ENCODE measurements at regions not wholly inside any gene's neighbourhood (a gene's known extent, or its start where the extent isn't known, plus 50 kb on each side); places are given as distances from the start of the nearest gene placed in this dataset.

GRCh38 chr16:87543436-87544191, 50.8 kb upstream of the ZCCHC14 start:
- no peak overlapping the region for H3K4me3 ChIP-seq
- intact Hi-C loops (cut with DNase I; ENCODE audit: low total_unique reads), result no loop called here
- no peaks in the 10 kb centered on the region for H3K4me1 ChIP-seq
- H3K9me3 ChIP-seq, result peaks cover 7 to 10% of the 10 kb centered on the region in 2 donors
- no peaks in the 10 kb centered on the region for H3K36me3 ChIP-seq
- no peak for DNase-seq (ENCODE audit: low spot score in 2 of 2)
- H3K27ac ChIP-seq, result no peak overlapping the region
- TF ChIP-seq CTCF (IDR thresholded peaks at IDR 0.05) (no peak), POLR2A (IDR thresholded peaks at IDR 0.05) (no peak), POLR2AphosphoS5 (IDR thresholded peaks at IDR 0.05) (no peak)
- peaks cover 0 to 28% of the 10 kb centered on the region in 2 donors for H3K27me3 ChIP-seq

GRCh38 chr16:87542531-87543102, 49.8 kb upstream of the ZCCHC14 start:
- H3K4me1 ChIP-seq, result no peaks in the 10 kb centered on the region
- H3K36me3 ChIP-seq, result no peaks in the 10 kb centered on the region
- peaks cover 7 to 10% of the 10 kb centered on the region in 2 donors for H3K9me3 ChIP-seq
- TF ChIP-seq POLR2AphosphoS5 (IDR thresholded peaks at IDR 0.05), result no peak
- TF ChIP-seq POLR2A (IDR thresholded peaks at IDR 0.05), result no peak
- no peak for TF ChIP-seq CTCF (IDR thresholded peaks at IDR 0.05)
- no peak overlapping the region for H3K27ac ChIP-seq
- no peak overlapping the region for H3K4me3 ChIP-seq
- DNase-seq (ENCODE audit: low spot score in 2 of 2), result no peak
- intact Hi-C loops (cut with DNase I; ENCODE audit: low total_unique reads), result no loop called here
- peaks cover 0 to 20% of the 10 kb centered on the region in 2 donors for H3K27me3 ChIP-seq
